GM12891 (cell line): ENCODE measurements at regions not wholly inside any gene's neighbourhood (a gene's known extent, or its start where the extent isn't known, plus 50 kb on each side); places are given as distances from the start of the nearest gene placed in this dataset.
"Not testable (repeated sequence)": the region's sequence is repeated elsewhere in the genome, so short reads cannot be mapped to it uniquely, and the experiment has no call there.

Experiments
- PAX5 ChIP-seq: IDR thresholded peaks from 2 replicates; pipeline ENCODE4 v1.6.1; 2011; ENCODE audit warnings: low read length, moderate library complexity, mild to moderate bottlenecking; ENCODE audit not compliant: insufficient read depth, severe bottlenecking
- POLR2A ChIP-seq: IDR thresholded peaks from 2 replicates; pipeline ENCODE4 v1.6.1; 2011; ENCODE audit warnings: low read depth, low read length, control low read depth
- POLR2AphosphoS5 ChIP-seq: IDR thresholded peaks from 2 replicates; pipeline ENCODE4 v1.6.1; 2011; ENCODE audit warnings: low read depth, low read length, control low read depth
- SPI1 ChIP-seq: IDR thresholded peaks from 2 replicates; pipeline ENCODE4 v1.6.1; 2011; ENCODE audit warnings: low read depth, low read length, control low read depth

DNA sequence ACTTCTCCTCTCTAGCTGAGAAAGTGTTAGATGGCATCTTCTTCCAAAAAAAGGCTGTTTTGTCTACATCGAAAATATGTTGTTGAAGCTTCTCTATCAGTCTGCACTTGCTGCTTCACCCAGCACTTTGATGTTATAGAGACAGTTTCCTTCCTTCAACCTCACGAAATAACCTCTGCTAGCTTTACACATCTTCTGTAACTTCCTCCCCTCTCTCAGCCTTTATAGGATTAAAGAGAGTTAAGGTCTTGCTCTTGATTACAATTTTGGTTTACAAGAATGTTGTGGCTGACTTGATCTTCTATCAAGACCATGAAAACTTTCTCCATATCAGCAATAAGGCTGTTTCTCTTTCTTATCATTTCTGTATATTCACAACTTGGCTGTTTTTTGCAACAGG lies 162.4 kb upstream of the OR4C13 start:
- not testable (repeated sequence) for TF ChIP-seq POLR2A, POLR2AphosphoS5, SPI1, PAX5
